ENCODE measurements at regions not wholly inside any gene's neighbourhood (a gene's known extent, or its start where the extent isn't known, plus 50 kb on each side); places are given as distances from the start of the nearest gene placed in this dataset.

DNA sequence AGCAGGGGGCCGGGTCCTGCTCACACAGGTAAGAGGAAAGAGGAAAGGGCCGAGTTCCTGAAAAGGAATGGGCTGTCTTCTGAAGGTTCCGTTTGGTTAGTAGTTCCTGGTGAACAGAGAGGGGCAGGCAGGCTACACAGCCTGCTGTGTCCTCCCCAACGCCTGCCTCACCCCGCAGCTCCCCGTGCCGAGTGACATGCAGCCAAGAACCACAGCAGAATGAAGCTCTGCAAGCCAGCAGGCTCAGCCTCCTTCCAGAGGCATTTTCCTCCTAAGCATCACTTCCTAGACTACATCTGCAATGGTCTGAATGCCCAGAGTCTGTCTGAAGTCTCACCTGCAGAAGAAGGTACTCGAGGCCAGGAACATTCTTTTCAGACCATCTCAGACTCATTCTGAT lies 202.4 kb upstream of the TCERG1L start:
- H3K9ac ChIP-seq (ENCODE audit: low read depth in 1 of 3, low read length in 3 of 3), result no peak overlapping the region
- H3K4me3 ChIP-seq (ENCODE audit: low read length in 3 of 3), result no peak overlapping the region
- no peaks in the 10 kb centered on the region for H3K36me3 ChIP-seq (ENCODE audit: control insufficient read depth in 3 of 3, insufficient read depth in 3 of 3, low read length in 3 of 3)
- H3K27me3 ChIP-seq (ENCODE audit: control insufficient read depth in 3 of 3, insufficient read depth in 3 of 3, low read length in 3 of 3), result peaks cover 0 to 39% (median 15%) of the 10 kb centered on the region in 3 donors
- H3K4me1 ChIP-seq (ENCODE audit: control insufficient read depth in 3 of 3, insufficient read depth in 3 of 3, low read length in 3 of 3), result no peaks in the 10 kb centered on the region
- H3K9me3 ChIP-seq (ENCODE audit: control insufficient read depth in 3 of 3, low read length in 3 of 3), result no peaks in the 10 kb centered on the region
- no peak overlapping the region for H3K27ac ChIP-seq (ENCODE audit: low read depth, low read length)

- Histone ChIP-seq H3K27ac (ENCODE audit: low read depth, low read length) (no peak overlapping the region), H3K27me3 (ENCODE audit: control insufficient read depth in 3 of 3, insufficient read depth in 3 of 3, low read length in 3 of 3) (peaks cover 0 to 39% (median 15%) of the 10 kb centered on the region in 3 donors), H3K9ac (ENCODE audit: low read depth in 1 of 3, low read length in 3 of 3) (no peak overlapping the region), H3K36me3 (ENCODE audit: control insufficient read depth in 3 of 3, insufficient read depth in 3 of 3, low read length in 3 of 3) (no peaks in the 10 kb centered on the region), H3K4me3 (ENCODE audit: low read length in 3 of 3) (no peak overlapping the region), H3K9me3 (ENCODE audit: control insufficient read depth in 3 of 3, low read length in 3 of 3) (no peaks in the 10 kb centered on the region), H3K4me1 (ENCODE audit: control insufficient read depth in 3 of 3, insufficient read depth in 3 of 3, low read length in 3 of 3) (no peaks in the 10 kb centered on the region)
Observed at GRCh38 chr10:131514454-131514853, 202.9 kb upstream of the TCERG1L start.

DNA sequence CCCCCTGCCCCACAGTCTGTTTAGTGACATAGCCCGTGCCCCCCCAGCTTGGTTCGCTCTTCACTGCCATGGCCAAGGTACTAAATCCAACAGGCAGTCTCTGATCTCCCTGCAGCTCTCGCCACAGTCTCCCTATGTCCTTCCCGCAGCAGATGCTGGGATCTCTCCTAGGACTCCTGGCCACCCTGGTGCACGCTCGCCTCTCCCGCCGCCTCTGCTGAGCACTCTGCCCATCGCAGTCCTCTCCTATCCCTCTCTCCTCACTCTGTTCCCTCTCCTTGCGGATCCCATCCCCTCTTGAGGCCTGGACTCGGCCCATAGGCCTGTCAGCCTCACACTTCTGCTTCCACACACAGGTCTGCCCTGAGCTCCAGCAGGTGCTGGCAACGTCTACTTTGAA lies 204.8 kb upstream of the TCERG1L start:
- H3K9ac ChIP-seq (ENCODE audit: low read depth in 1 of 3, low read length in 3 of 3), result no peak overlapping the region
- no peaks in the 10 kb centered on the region for H3K9me3 ChIP-seq (ENCODE audit: control insufficient read depth in 3 of 3, low read length in 3 of 3)
- H3K36me3 ChIP-seq (ENCODE audit: control insufficient read depth in 3 of 3, insufficient read depth in 3 of 3, low read length in 3 of 3), result no peaks in the 10 kb centered on the region
- H3K4me1 ChIP-seq (ENCODE audit: control insufficient read depth in 3 of 3, insufficient read depth in 3 of 3, low read length in 3 of 3), result no peaks in the 10 kb centered on the region
- H3K4me3 ChIP-seq (ENCODE audit: low read length in 3 of 3), result no peak overlapping the region
- H3K27me3 ChIP-seq (ENCODE audit: control insufficient read depth in 3 of 3, insufficient read depth in 3 of 3, low read length in 3 of 3), result peaks cover 0 to 43% (median 15%) of the 10 kb centered on the region in 3 donors
- no peak overlapping the region for H3K27ac ChIP-seq (ENCODE audit: low read depth, low read length)

DNA sequence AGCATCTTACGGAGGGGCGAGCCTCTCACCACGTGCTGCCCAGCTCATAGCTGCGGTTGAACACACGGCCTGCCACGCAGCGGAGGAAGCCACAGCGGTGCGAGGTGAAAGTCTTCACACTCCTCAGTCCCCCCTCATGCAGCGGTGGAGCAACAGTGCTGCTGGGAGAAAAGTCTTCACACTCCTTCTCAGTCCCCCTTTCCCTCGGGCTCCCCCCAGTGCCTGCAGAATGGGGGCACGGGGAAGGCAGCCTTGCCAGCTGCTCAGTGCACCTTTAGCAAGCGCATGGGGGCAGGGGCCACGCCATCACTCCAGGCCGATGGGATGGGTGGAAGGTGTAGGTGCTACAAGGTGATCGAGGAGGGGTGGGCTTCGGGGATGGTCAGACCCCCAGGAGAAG lies 206.3 kb upstream of the TCERG1L start:
- Histone ChIP-seq H3K27me3 (ENCODE audit: control insufficient read depth in 3 of 3, insufficient read depth in 3 of 3, low read length in 3 of 3) (peaks cover 0 to 39% (median 15%) of the 10 kb centered on the region in 3 donors), H3K4me1 (ENCODE audit: control insufficient read depth in 3 of 3, insufficient read depth in 3 of 3, low read length in 3 of 3) (no peaks in the 10 kb centered on the region), H3K4me3 (ENCODE audit: low read length in 3 of 3) (no peak overlapping the region), H3K27ac (ENCODE audit: low read depth, low read length) (no peak overlapping the region), H3K9ac (ENCODE audit: low read depth in 1 of 3, low read length in 3 of 3) (no peak overlapping the region), H3K36me3 (ENCODE audit: control insufficient read depth in 3 of 3, insufficient read depth in 3 of 3, low read length in 3 of 3) (no peaks in the 10 kb centered on the region), H3K9me3 (ENCODE audit: control insufficient read depth in 3 of 3, low read length in 3 of 3) (peaks cover 0 to 2% (median 0%) of the 10 kb centered on the region in 3 donors)

DNA sequence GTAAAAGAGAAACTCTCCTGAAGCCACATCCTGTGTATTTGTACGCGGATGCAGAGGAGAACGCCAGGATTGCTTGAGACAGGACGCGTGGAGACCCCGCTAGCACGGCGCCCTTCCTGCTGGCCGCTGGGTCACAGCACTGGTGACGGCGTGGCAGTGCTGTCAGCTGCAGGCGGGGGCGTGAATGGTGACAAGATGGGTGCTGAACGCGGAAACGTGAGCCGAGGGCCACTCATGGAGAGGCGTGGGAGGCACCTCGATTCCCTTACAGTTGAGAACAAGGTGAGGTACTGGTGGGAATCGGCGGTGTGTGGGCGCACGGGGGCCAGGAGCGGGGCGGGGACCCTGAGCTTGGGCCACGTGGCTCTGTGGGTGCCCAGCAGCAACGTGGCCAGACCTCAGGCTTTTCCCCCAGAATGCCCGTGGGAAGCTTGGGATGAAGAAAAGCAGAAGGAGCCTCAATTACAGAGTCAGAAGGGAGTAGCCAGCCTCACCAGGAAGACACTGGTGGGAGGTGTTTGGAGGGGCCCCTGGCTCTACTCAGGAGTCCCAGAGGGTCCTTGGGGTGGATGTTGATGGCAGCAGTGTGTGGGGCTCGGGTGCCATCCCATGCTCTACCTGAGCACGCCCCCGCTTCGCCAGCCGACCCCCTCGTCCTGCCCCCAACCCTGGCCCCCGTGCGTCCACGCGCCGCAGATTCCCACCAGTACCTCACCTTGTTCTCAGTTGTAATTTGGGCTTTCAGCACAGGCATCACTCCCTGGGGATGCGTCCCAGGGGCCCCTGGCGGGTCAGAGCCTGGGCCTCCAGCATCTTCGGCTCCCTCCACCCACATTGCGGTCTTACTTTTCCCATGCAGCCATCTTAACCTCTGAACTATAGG lies 208.4 kb upstream of the TCERG1L start:
- H3K9me3 ChIP-seq (ENCODE audit: control insufficient read depth in 3 of 3, low read length in 3 of 3), result peaks cover 0 to 4% (median 2%) of the 10 kb centered on the region in 3 donors

GRCh38 chr10:131531265-131532190 lies 220.0 kb upstream of the TCERG1L start:
- Histone ChIP-seq H3K36me3 (ENCODE audit: control insufficient read depth in 3 of 3, insufficient read depth in 3 of 3, low read length in 3 of 3) (no peaks in the 10 kb centered on the region), H3K4me1 (ENCODE audit: control insufficient read depth in 3 of 3, insufficient read depth in 3 of 3, low read length in 3 of 3) (no peaks in the 10 kb centered on the region), H3K9me3 (ENCODE audit: control insufficient read depth in 3 of 3, low read length in 3 of 3) (no peaks in the 10 kb centered on the region), H3K27ac (ENCODE audit: low read depth, low read length) (no peak overlapping the region), H3K9ac (ENCODE audit: low read depth in 1 of 3, low read length in 3 of 3) (no peak overlapping the region), H3K4me3 (ENCODE audit: low read length in 3 of 3) (no peak overlapping the region), H3K27me3 (ENCODE audit: control insufficient read depth in 3 of 3, insufficient read depth in 3 of 3, low read length in 3 of 3) (peaks cover 0 to 10% (median 0%) of the 10 kb centered on the region in 3 donors)

More for the DNA sequence above, 208.4 kb upstream of the TCERG1L start:
- H3K36me3 ChIP-seq (ENCODE audit: control insufficient read depth in 3 of 3, insufficient read depth in 3 of 3, low read length in 3 of 3), result no peaks in the 10 kb centered on the region
- H3K9ac ChIP-seq (ENCODE audit: low read depth in 1 of 3, low read length in 3 of 3), result no peak overlapping the region
- no peak overlapping the region for H3K27ac ChIP-seq (ENCODE audit: low read depth, low read length)
- no peak overlapping the region for H3K4me3 ChIP-seq (ENCODE audit: low read length in 3 of 3)
- no peaks in the 10 kb centered on the region for H3K4me1 ChIP-seq (ENCODE audit: control insufficient read depth in 3 of 3, insufficient read depth in 3 of 3, low read length in 3 of 3)
- H3K27me3 ChIP-seq (ENCODE audit: control insufficient read depth in 3 of 3, insufficient read depth in 3 of 3, low read length in 3 of 3), result peaks cover 0 to 31% (median 2%) of the 10 kb centered on the region in 3 donors

DNA sequence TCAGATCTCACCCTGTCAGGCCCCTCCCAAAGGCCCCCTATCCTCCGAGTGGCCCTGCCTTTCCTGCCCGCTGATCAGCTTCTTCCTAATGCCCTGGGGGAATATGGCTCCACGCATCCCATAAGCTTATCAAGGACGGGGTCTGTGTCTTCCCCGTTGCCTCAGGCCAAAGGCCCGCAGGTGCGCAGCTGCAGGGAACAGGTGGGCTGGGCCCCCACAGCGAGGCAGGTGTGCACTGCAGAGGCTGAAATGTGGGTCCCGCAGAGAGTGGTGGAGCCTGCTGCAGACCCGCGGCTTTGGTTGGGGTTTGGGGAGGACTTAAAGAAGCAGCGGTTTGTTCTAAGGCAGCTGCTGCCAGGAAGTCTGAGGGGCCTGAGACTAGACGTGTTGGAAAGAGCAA lies 220.8 kb upstream of the TCERG1L start:
- H3K36me3 ChIP-seq (ENCODE audit: control insufficient read depth in 3 of 3, insufficient read depth in 3 of 3, low read length in 3 of 3), result no peaks in the 10 kb centered on the region
- no peaks in the 10 kb centered on the region for H3K9me3 ChIP-seq (ENCODE audit: control insufficient read depth in 3 of 3, low read length in 3 of 3)
- H3K27me3 ChIP-seq (ENCODE audit: control insufficient read depth in 3 of 3, insufficient read depth in 3 of 3, low read length in 3 of 3), result peaks cover 0 to 10% (median 0%) of the 10 kb centered on the region in 3 donors
- H3K4me3 ChIP-seq (ENCODE audit: low read length in 3 of 3), result no peak overlapping the region
- H3K9ac ChIP-seq (ENCODE audit: low read depth in 1 of 3, low read length in 3 of 3), result no peak overlapping the region
- H3K4me1 ChIP-seq (ENCODE audit: control insufficient read depth in 3 of 3, insufficient read depth in 3 of 3, low read length in 3 of 3), result no peaks in the 10 kb centered on the region
- H3K27ac ChIP-seq (ENCODE audit: low read depth, low read length), result no peak overlapping the region

DNA sequence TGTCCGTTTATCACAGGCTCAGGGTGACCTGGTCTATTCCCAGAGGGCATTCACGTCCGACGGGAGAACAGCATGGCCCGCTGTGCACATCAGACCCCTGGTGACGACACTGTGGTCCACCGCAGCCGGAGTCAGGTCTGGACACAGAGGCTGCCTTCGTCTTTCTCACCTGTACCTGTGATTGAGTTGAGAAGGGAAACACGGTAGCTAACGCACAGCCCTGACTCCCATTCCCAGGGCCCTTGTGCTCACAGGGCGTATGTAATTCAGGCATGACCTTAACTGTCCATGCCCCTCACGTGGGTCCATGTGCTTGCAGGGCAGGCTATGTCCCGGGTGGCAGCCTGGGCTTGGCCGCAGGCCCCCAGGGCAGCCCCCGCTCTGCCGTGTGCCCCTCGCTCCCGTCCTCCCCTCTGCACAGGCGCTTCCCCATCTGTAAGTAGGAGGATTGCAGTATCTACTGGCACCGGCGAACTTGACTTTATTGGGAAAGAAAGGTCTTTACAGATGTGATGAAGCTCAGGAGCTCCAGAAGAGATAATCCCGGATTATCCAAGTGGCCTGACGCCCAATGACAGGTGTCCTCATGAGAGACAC lies 221.3 kb upstream of the TCERG1L start:
- no peak overlapping the region for H3K27ac ChIP-seq (ENCODE audit: low read depth, low read length)
- H3K4me3 ChIP-seq (ENCODE audit: low read length in 3 of 3), result no peak overlapping the region
- H3K4me1 ChIP-seq (ENCODE audit: control insufficient read depth in 3 of 3, insufficient read depth in 3 of 3, low read length in 3 of 3), result no peaks in the 10 kb centered on the region
- peaks cover 0 to 10% (median 0%) of the 10 kb centered on the region in 3 donors for H3K27me3 ChIP-seq (ENCODE audit: control insufficient read depth in 3 of 3, insufficient read depth in 3 of 3, low read length in 3 of 3)
- H3K36me3 ChIP-seq (ENCODE audit: control insufficient read depth in 3 of 3, insufficient read depth in 3 of 3, low read length in 3 of 3), result no peaks in the 10 kb centered on the region
- no peak overlapping the region for H3K9ac ChIP-seq (ENCODE audit: low read depth in 1 of 3, low read length in 3 of 3)
- no peaks in the 10 kb centered on the region for H3K9me3 ChIP-seq (ENCODE audit: control insufficient read depth in 3 of 3, low read length in 3 of 3)

DNA sequence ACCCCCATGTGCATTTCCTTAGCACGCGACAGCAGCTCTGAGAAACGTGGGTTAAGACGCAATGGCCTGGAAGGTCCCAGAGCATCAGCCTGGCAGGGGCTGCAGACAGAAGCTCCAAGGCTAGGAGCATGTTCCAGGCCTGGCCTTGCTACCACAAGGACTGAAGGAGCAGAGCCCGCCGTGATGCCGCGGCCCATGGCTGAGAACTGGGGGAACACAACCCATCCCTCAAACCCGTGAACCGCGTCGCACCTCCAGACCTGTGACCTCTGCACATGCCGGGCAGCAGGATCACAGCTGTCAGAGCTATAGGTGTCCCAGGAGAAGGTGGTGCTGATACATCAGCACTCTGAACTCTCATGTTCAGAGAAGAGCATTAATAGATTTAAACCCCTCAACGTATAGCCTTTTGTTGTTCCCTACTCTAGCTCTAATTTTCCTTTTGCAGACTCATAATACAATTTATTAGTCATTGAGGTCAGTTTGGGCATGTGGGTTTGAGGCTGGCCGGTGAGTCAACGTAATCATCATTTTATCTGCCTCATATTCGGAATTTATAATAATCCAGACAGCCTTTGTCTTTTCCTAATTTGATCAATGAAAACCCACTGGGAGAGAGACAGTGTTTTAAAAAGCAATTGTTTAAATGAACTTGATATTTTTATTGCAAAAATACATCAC lies 222.5 kb upstream of the TCERG1L start:
- H3K27me3 ChIP-seq (ENCODE audit: control insufficient read depth in 3 of 3, insufficient read depth in 3 of 3, low read length in 3 of 3), result peaks cover 0 to 10% (median 0%) of the 10 kb centered on the region in 3 donors
- H3K4me1 ChIP-seq (ENCODE audit: control insufficient read depth in 3 of 3, insufficient read depth in 3 of 3, low read length in 3 of 3), result no peaks in the 10 kb centered on the region
- no peaks in the 10 kb centered on the region for H3K9me3 ChIP-seq (ENCODE audit: control insufficient read depth in 3 of 3, low read length in 3 of 3)
- no peak overlapping the region for H3K4me3 ChIP-seq (ENCODE audit: low read length in 3 of 3)
- H3K9ac ChIP-seq (ENCODE audit: low read depth in 1 of 3, low read length in 3 of 3), result no peak overlapping the region
- no peaks in the 10 kb centered on the region for H3K36me3 ChIP-seq (ENCODE audit: control insufficient read depth in 3 of 3, insufficient read depth in 3 of 3, low read length in 3 of 3)
- H3K27ac ChIP-seq (ENCODE audit: low read depth, low read length), result no peak overlapping the region
